ENCODE measurements at regions not wholly inside any gene's neighbourhood (a gene's known extent, or its start where the extent isn't known, plus 50 kb on each side); places are given as distances from the start of the nearest gene placed in this dataset.
A peak's percentile ranks its signal among the peaks of the same experiment; 100 is the strongest.

DNA sequence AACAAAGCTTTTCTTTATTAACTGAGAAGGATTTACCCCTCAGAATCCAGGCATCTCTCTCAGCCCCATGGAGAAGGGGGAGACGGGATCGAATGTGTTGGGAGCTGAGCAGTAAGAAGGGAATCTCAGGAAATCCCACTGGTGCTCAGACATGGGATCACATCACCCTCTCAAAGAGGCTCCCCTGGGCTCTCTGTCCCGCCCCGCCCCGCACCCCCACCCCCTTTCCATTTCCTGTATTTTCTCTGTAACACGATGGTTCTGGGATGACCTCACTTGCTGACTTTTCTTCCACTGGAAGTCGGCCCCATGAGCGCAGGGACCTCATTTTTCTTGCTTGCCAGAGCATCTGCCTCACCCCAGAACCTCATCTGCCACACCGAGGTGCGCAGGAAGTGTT is 96.7 kb upstream of the SLC22A11 start:
- no peak for DNase-seq

DNA sequence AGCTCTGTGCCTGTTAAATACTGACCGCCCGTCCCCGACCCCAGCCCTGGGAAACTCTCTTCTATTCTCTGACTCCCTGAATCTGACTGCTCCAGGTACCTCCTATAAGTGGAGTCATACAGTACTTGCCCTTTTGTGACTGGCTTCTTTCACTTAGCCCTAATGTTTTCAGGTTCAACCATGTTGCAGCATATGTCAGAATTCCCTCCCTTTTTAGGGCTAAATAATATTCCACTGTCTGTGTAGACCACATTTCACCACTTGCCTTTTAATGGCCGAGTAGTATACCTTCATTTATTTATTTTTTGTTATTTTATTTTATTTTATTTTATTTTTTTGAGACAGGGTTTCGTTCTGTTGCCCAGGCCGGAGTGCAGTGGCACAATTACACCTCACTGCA is 96.1 kb upstream of the SLC22A11 start:
- DNase-seq, result no peak

DNA sequence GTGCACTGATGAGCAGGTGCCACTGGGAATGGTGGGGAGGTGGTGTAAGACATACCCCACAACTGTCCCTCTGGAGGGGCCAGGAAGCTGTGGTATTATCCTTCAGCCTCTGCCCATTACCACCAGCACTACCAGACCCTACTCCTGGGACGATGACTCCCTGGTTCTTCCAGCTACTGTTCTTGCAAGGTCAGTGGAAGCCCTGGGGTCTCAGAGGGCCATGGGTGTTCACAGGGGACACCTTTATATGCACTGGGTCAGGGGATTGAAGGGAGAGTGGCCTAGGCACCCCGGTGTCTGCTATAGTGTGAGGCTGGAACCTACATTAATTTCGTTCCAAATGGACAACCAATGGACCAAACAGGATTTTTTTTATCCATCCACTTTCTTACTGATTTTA is 94.7 kb upstream of the SLC22A11 start:
- no peak for DNase-seq

GRCh38 chr11:64466115-64466718 is 89.5 kb upstream of the SLC22A11 start:
- DNase-seq, result no peak

- DNase-seq, result no peak
These were observed 86.5 kb upstream of the SLC22A11 start for GRCh38 chr11:64469288-64469687.

DNA sequence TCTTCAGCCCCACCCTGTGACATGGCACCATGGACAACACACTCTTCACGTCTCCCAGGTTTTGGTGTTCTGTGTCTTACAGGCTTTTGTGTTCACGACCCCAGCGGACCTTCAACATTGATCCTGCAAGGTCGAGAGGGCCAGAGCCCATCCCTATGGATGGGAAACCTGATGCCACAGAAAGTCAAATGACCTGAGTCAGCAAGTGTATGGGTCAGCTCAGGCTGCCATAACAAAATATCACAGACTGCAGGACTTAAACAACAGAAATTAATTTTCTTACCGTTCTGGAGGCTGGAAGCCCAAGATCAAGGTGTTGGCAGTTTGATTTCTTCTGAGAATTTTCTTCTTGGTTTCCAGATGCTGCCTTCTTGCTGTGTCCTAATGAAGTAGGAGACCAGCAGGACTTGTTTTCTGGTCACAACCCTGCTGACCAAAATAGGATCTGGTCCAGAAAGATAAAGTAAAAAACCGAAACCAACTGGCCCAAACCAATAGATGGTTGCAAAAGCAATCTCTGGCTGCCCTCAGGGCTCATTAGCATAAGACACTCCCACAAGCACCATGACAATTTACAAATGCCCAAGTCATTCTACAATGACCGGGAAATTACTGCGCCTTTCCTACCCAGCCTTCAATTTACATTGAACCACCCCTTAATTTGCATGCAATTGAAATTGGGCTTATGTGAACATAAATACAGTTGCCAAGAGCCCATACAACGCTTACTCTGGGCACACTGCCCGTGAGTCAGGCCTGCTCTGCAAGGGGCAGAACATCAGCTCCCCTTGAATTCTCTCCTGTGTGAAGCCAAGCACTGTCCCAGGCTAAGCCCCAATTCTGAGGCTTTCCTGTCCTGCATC is 82.9 kb upstream of the SLC22A11 start:
- no peak for DNase-seq

GRCh38 chr11:64474680-64475079 is 81.1 kb upstream of the SLC22A11 start:
- DNase-seq, result no peak

DNA sequence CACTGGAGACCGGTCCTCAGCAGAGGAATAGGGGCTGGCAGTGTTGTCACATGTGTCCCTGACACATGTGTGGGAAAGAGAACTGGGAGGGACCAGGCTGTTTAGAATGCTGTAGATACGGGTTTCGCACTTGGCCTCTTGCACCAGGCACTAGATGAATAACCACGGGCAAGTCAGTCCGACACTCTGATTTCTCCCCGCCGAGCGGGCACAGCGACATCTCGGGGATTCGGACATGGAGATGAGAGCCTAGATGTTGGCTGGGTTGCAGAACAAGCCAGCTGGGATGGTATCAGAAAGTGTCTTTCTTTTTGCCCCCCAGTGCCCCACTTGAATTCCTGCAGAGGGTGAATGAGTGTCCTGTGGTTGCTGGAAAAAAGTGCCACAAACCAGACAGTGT is 80.6 kb upstream of the SLC22A11 start:
- DNase-seq, result no peak

- no peak for DNase-seq
These were observed 78.9 kb upstream of the SLC22A11 start for GRCh38 chr11:64476881-64477280.

- DNase-seq, result no peak
These were observed 78.1 kb upstream of the SLC22A11 start for GRCh38 chr11:64477675-64478074.

DNA sequence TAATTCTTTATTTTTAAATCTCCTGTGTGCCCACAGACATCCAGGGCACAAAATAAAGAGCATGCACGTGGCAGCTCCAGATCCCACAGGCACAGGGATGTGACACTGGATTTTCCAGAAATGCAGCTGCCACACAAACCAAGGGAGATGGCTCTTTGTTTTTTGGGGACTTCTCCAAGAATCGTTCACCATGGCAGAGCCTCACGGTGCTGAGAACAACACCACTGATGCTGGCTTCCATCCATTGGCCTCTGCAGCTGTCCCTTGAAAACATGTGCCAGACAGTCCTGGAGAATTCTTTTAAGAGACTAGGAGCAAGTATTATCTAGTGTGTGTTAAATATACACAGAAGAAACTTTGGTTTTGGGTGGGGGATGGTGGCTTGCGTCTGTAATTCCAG is 73.2 kb upstream of the SLC22A11 start:
- DNase-seq, result no peak

DNA sequence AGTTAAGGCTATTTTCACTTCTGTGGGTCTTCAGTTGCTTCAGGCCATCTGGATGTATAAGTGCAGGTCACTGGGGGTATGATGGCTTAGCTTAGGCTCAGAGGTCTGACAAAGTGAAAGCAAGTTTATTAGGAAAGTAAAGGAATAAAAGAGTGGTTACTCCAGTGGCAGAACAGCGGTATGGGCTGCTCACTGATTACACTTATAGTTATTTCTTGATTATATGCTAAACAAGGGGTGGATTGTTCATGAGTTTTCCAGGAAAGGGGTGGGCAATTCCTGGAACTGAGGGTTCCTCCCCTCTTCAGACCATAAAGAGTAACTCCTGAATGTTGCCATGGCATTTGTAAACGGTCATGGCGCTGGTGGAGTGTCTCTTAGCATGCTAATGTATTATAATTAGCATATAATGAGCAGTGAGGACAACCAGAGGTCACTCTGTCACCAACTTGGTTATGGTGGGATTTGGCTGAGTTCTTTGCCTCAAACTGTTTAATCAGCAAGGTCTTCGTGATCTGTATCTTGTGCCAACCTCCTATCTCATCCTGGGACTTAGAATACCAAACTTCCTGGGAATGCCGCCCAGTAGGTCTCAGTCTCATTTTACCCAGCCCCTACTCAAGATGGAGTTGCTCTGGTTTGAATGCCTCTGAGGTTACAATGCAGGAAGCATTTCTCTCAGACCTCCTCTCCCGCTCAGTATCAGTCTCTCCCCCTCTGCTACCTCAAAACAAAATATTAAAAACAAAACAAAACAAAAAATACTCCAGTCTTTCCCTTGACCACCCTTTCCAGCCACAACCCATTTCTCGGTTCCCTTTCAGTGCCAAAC is 71.3 kb upstream of the SLC22A11 start:
- no peak for DNase-seq

DNA sequence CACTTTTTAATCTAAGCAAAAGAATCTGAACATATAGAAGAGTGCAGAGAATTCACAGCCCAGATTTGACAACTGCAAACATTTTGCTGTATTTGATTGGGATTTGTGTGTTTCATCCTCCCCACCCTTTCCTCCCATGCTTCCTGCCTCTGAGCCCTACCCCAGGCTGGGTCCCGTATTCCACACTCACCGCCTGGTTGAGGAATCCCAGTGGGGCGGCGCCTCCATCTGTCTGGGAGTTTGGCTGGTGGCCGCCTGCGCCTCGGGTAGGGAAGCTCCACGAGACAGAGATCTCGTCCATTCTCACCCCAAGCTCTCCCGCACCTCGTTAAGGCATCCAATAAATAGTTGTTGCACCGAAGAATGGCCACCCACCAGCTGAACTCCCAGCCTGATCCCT is 70.7 kb upstream of the SLC22A11 start:
- no peak for DNase-seq

GRCh38 chr11:64489831-64490441 is 65.8 kb upstream of the SLC22A11 start:
- DNase-seq, result peak; percentile 38

DNA sequence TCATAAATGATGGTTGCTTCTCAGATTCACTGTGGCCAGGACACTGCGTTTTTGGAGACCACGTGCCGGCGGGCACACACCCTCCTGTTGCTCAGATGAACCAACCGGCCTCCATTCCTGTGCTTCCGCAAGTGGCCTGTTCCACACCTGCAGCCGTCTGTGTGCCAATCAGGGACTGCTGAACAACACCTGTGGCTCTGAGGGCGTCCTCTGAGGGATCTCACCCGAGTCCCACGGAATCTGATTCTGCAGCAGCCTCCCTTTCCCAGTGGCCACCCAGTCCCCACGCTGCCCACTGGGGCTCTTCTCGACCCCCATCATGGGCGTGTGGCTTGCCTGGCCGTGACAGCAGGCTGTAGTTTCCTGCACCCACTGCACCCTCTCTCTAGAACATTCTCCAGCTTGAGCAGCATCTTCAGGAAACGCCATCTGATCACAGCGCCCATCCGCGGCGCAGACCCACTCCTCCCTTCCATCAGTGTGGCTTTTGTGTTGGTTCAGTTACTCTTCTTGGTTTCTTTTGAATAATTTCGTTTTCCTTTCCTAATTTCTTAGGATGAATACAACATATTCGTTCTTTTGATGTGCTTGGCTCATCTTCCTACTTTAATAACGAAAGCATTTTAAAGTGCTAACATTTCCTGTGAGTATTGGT is 65.1 kb upstream of the SLC22A11 start:
- peak; percentile 29 for DNase-seq

DNA sequence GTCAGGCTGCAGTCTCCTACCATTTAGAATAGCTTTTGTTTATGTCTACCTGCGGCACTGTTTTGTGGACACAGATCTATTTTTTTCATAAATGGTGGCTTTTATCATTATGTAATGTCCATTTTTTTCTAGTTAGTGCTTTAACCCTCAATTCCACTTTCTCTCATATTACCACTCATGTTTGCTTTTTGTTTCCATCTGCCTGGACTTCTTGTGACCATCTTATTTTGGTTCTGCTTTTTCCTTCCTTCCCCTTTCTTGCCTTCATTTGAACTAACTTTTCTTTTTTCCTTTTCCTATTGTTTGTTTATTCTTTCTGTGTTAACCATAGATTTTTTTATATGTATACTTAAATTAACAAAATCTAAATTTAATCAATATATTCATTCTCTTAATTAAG is 63.2 kb upstream of the SLC22A11 start:
- DNase-seq, result no peak

- no peak for DNase-seq
These were observed 57.6 kb upstream of the SLC22A11 start for GRCh38 chr11:64498136-64498535.

- no peak for DNase-seq
These were observed 56.3 kb upstream of the SLC22A11 start for GRCh38 chr11:64499261-64500004.

- DNase-seq, result peak; percentile 77
These were observed 55.3 kb upstream of the SLC22A11 start for GRCh38 chr11:64500176-64501013.

DNA sequence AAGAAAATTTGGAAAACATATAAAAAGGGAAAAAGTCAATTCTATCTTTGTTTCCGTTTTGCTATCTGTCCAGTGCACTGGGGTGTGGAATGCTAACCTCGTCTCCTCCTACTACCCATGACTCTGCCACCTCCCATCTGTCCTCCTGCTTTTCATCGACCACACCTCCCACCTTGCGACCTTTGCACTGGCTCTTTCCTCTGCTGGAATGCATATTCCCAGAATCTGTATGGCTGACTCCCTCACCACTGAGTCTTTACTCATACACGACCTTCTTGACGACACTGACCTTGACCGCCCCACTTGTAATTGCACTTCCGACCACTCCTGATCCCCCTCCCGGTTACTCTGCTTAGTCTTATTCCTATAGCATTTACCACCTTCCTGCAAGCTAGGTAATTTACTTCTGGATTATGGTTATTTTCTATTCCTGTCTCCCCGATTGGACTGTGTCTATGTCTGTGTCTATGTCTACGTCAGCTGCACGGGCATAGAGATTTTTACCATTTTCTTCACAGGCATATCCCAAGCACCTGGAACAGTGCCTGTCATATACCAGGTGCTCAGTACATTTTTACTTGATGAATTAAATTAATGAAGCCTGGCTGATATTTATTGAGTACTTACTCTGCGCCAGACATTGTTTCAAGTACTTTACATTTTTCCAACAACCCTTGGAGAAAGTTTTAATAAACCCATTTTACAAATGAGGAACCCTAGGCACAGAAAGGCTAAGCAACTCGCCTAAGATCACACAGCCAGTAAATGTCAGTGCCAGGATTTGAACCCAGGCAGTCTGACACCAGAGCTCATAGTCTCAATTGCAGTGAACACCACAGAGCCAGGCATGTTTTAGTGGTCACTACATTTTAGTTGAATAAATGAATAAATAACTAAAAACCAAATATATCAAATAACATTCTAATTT is 54.0 kb upstream of the SLC22A11 start:
- no peak for DNase-seq

Data from DMS153 (cell line).